Esophagus squamous epithelium (tissue), 5 donors: ENCODE measurements at regions not wholly inside any gene's neighbourhood (a gene's known extent, or its start where the extent isn't known, plus 50 kb on each side); places are given as distances from the start of the nearest gene placed in this dataset.

Source experiments
- DNase-seq: peaks from one replicate; lab custom pipeline; 2025; lab: John Stamatoyannopoulos, UW
- H3K27ac ChIP-seq, 4 donors: fragments of 200-600 bp; sonication (generic); one replicate each; pipeline ENCODE4 v1.5.1; 2016 to 2019; ENCODE audit warnings: mild to moderate bottlenecking in 1 of 4
- H3K27me3 ChIP-seq, 4 donors: fragments of 200-600 bp; sonication (generic); 1 replicate in 3 of 4; 2 replicates in 1 of 4; pipeline versions ENCODE4 v1.5.1 to v1.6.0; 2017 to 2021; ENCODE audit warnings: antibody characterized with exemption in 1 of 4
- H3K36me3 ChIP-seq, 3 donors: fragments of 200-600 bp; sonication (generic); one replicate each; pipeline ENCODE4 v1.5.1; 2016 to 2019
- H3K4me1 ChIP-seq, 3 donors: fragments of 200-600 bp; sonication (generic); one replicate each; pipeline ENCODE4 v1.5.1; 2017 to 2019
- H3K4me3 ChIP-seq, 4 donors: fragments of 200-600 bp; sonication (generic); 1 replicate in 3 of 4; 2 replicates in 1 of 4; pipeline ENCODE4 v1.5.1; 2016 to 2019; ENCODE audit warnings: mild to moderate bottlenecking in 2 of 4, moderate library complexity in 1 of 4
- H3K9me3 ChIP-seq, 3 donors: fragments of 200-600 bp; sonication (generic); one replicate each; pipeline ENCODE4 v1.5.1; 2016 to 2019
- CTCF ChIP-seq, 6 experiments: fragments of 450-650 bp in 4 of 6; fragments of 200-600 bp in 2 of 6; sonication (generic) in 2 of 6; IDR thresholded peaks; one replicate each; pipeline ENCODE4 v1.5.1; 2016 to 2019; ENCODE audit warnings: antibody characterized with exemption in 6 of 6, mild to moderate bottlenecking in 4 of 6, moderate library complexity in 4 of 6
- POLR2A ChIP-seq, 4 donors: fragments of 450-650 bp; IDR thresholded peaks; one replicate each; pipeline ENCODE4 v1.6.1; 2017; ENCODE audit warnings: antibody characterized with exemption in 4 of 4, mild to moderate bottlenecking in 4 of 4, moderate library complexity in 3 of 4
- WGBS, 2 donors: methylation state at CpG; one replicate each; pipeline ENCODE4 v1.1.5; 2018; 5-methylcytosine and 5-hydroxymethylcytosine counted together
- intact Hi-C: fragments of 100-400 bp; cut with DNase I; formaldehyde crosslinking; loops from one replicate; pipeline ENCODE4 v1.15.0; 2022
- donor health status: DM: yes; HTN: yes; CAD: no.

- Histone ChIP-seq H3K36me3 (no peaks in the 10 kb centered on the region), H3K4me1 (no peaks in the 10 kb centered on the region), H3K9me3 (no peaks in the 10 kb centered on the region), H3K27ac (no peak overlapping the region), H3K27me3 (no peaks in the 10 kb centered on the region), H3K4me3 (no peak overlapping the region)
- 53 to 54% methylated on average over 3 to 4 of the region's 4 CpGs for WGBS, 2 donors
- intact Hi-C loops = no loop called here
- DNase-seq = no peak
- TF ChIP-seq CTCF (IDR thresholded peaks at IDR 0.05) = no peak
- no peak for TF ChIP-seq POLR2A (IDR thresholded peaks at IDR 0.05)
Observed at GRCh38 chr4:115657991-115658650, 544.7 kb upstream of the NDST4 start.

DNA sequence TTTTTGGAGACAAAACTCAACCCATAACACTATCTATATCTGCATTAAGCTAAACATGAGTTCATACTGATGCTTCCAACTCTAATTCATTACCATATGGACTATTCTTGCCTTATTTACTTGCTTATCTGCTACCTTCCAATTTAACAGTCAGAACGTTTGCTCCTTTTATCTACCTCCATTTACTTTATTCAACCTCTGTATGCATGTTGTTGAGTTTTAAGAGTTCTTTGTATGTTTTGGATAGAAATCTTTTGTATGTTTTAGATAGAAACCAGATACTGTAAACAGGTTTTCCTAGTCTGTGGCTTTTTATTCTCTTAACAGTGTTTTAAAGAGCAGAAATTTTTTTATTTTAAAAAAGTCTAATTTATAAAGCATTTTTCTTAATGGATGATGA lies 542.2 kb upstream of the NDST4 start:
- Histone ChIP-seq H3K4me3 (no peak overlapping the region), H3K9me3 (no peaks in the 10 kb centered on the region), H3K27ac (no peak overlapping the region), H3K4me1 (no peaks in the 10 kb centered on the region), H3K36me3 (no peaks in the 10 kb centered on the region), H3K27me3 (no peaks in the 10 kb centered on the region)
- DNase-seq = no peak
- intact Hi-C loops = no loop called here
- 32 to 36% methylated on average over 1 of the region's 1 CpG for WGBS, 2 donors
- TF ChIP-seq CTCF (IDR thresholded peaks at IDR 0.05) (no peak), POLR2A (IDR thresholded peaks at IDR 0.05) (no peak)

DNA sequence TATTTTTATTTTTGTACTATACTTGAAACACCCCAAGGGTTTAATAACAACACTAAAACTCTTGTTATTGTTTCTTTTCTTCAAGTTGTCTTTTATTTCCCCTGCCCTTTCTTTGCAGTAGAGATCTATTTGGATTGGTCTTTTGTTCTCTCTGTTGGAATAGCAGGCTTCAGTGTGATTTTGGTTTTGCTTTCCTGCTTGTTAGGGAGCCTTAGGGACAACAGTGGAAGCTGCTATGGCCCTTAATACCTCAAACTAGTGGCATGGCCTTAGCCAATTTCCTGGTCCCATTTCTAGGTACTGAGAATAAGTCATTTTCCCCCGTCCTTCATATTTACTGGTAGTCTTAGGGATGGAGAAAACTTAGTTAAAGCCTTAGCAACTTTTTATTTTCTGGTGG lies 535.4 kb upstream of the NDST4 start:
- Histone ChIP-seq H3K4me3 (no peak overlapping the region), H3K36me3 (no peaks in the 10 kb centered on the region), H3K4me1 (no peaks in the 10 kb centered on the region), H3K27ac (no peak overlapping the region), H3K27me3 (no peaks in the 10 kb centered on the region), H3K9me3 (no peaks in the 10 kb centered on the region)
- 62 to 64% methylated on average over 1 of the region's 1 CpG for WGBS, 2 donors
- TF ChIP-seq CTCF (IDR thresholded peaks at IDR 0.05) (no peak), POLR2A (IDR thresholded peaks at IDR 0.05) (no peak)
- DNase-seq = no peak
- intact Hi-C loops = no loop called here

- TF ChIP-seq POLR2A (IDR thresholded peaks at IDR 0.05) (no peak), CTCF (IDR thresholded peaks at IDR 0.05) (no peak)
- no peak for DNase-seq
- Histone ChIP-seq H3K9me3 (no peaks in the 10 kb centered on the region), H3K4me3 (no peak overlapping the region), H3K27ac (no peak overlapping the region), H3K4me1 (no peaks in the 10 kb centered on the region), H3K27me3 (no peaks in the 10 kb centered on the region), H3K36me3 (no peaks in the 10 kb centered on the region)
- intact Hi-C loops = no loop called here
- WGBS, 2 donors = 52 to 62% methylated on average over 3 of the region's 3 CpGs
Observed at GRCh38 chr4:115629270-115629669, 515.9 kb upstream of the NDST4 start.

DNA sequence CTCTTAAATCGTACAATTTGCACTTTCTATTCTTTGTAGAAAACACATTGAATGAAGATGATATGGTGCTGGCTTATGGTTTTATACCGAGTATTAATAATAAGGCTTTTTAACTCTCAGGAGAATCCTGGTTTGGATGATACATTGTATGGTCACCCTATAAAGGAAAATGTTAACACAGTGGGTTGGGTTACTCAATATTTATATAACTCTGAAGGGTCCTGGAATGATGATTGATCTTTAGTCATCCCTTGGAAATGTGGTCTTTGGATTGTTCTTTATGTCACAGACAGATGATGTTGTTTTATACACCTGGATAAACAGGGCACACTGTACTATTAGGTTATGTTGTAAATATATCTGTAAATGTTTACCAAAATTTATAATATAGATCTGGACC lies 496.2 kb upstream of the NDST4 start:
- intact Hi-C loops = no loop called here
- Histone ChIP-seq H3K27ac (no peak overlapping the region), H3K27me3 (no peaks in the 10 kb centered on the region), H3K4me1 (no peaks in the 10 kb centered on the region), H3K36me3 (no peaks in the 10 kb centered on the region), H3K9me3 (no peaks in the 10 kb centered on the region), H3K4me3 (no peak overlapping the region)
- 77 to 78% methylated on average over 2 of the region's 2 CpGs for WGBS, 2 donors
- DNase-seq = no peak
- TF ChIP-seq CTCF (IDR thresholded peaks at IDR 0.05) (no peak), POLR2A (IDR thresholded peaks at IDR 0.05) (no peak)
